Uterus (tissue), 2 donors: ENCODE measurements at regions not wholly inside any gene's neighbourhood (a gene's known extent, or its start where the extent isn't known, plus 50 kb on each side); places are given as distances from the start of the nearest gene placed in this dataset.

Source experiments
- POLR2A ChIP-seq, 2 donors: fragments of 450-650 bp; IDR thresholded peaks; one replicate each; pipeline ENCODE4 v1.6.1; 2016; ENCODE audit warnings: antibody characterized with exemption in 2 of 2, mild to moderate bottlenecking in 1 of 2, moderate library complexity in 1 of 2
- TF ChIP-seq, protein P1 (sequence below), 4 experiments: fragments of 200-600 bp in 2 of 4; fragments of 450-650 bp in 2 of 4; sonication (generic) in 2 of 4; IDR thresholded peaks; one replicate each; pipeline ENCODE4 v1.5.1; 2016 to 2019; ENCODE audit warnings: antibody characterized with exemption in 4 of 4, mild to moderate bottlenecking in 2 of 4, moderate library complexity in 1 of 4

- TF ChIP-seq, protein P1, sequence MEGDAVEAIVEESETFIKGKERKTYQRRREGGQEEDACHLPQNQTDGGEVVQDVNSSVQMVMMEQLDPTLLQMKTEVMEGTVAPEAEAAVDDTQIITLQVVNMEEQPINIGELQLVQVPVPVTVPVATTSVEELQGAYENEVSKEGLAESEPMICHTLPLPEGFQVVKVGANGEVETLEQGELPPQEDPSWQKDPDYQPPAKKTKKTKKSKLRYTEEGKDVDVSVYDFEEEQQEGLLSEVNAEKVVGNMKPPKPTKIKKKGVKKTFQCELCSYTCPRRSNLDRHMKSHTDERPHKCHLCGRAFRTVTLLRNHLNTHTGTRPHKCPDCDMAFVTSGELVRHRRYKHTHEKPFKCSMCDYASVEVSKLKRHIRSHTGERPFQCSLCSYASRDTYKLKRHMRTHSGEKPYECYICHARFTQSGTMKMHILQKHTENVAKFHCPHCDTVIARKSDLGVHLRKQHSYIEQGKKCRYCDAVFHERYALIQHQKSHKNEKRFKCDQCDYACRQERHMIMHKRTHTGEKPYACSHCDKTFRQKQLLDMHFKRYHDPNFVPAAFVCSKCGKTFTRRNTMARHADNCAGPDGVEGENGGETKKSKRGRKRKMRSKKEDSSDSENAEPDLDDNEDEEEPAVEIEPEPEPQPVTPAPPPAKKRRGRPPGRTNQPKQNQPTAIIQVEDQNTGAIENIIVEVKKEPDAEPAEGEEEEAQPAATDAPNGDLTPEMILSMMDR (IDR thresholded peaks at IDR 0.05), result no peak
- TF ChIP-seq POLR2A (IDR thresholded peaks at IDR 0.05), result no peak
These were observed 214.7 kb upstream of the C14orf180 start for GRCh38 chr14:104364830-104365229.
